Stimulated activated CD4-positive, alpha-beta T cell treated with anti-CD3 and anti-CD28 coated beads, Interleukin-2, amount 100 ng/mL, for 48 hours (primary cell): ENCODE measurements at regions not wholly inside any gene's neighbourhood (a gene's known extent, or its start where the extent isn't known, plus 50 kb on each side); places are given as distances from the start of the nearest gene placed in this dataset.

ENCODE experiments used
- DNase-seq, 2 donors: peaks; one replicate each; pipeline ENCODE4 v3.0.0-alpha.2; 2020

DNA sequence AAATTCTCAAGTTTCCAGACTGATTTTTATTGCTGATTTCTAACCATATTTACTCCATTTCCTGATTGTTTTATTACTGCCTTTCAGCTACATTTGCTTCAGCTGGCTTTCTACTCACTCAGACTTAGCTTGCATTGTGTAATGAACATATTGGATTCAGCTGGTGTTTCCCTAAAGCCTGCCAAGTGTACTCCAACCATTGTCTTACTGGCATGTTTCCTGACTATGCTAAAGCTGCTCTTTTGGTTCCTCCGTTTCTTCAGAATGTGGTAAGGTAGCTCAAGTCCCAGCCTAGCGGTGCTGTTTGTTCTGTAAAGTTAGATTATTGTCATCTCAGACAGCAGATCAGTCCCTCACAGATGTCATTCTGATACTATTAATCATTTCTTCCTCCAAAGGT lies 53.1 kb upstream of the GLRA2 start:
- DNase-seq, result no peak

DNA sequence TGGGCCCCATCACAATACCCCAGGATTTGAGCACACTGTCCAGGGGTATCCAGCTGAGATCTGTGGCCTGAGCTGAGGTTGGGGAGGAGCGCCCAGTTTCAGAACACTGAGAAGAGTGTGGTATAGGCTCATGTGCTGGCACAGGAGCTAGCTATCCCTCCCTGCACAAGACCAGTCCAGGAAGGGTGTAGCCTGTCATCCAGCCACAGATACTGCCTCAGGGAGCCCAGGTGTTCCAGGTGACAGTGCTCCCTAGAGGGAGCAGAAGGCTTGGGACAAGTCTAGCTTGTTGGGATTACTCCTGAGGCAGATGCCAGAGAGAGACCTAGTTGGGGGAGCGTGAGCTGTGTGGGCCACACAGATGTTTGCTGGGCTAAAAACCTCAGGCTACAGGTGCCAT lies 79.6 kb upstream of the GLRA2 start:
- no peak for DNase-seq

DNA sequence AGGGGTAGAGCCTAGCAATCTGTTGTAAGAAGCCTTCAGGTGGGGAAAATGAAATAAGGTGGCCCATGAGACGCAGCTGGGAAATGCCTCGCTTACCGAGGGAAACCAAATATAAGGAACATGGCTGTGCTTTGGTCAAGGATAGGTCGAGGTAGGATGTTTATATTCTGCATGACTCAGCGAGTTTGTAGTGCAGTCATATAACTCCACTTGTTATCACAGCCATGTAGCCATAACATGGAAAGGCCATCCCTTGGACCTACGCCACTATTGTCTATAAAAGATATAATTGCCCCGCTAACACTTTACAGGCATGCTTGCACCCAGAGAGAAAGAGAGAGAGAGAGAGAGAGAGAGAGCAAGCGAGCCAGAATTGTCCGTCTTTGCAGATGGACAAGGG lies 80.9 kb upstream of the GLRA2 start:
- no peak for DNase-seq

DNA sequence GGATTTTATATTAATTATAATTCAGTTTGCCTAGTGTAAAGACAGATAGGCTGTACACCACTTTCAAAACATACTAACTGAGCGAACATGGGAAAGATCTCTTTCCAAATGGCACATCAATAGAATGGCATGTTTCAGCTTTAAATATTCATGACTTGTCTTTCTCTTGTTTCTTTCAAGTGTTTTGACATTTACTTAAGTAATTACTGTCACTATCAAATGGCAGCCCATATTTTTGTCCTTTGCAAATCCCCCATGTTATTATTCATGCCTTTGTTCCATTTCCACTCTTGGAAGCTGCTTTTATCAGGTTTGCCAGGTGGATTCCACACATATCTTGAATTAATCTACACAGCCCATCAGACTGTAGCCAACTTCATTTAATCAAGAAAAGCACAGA lies 89.2 kb upstream of the GLRA2 start:
- no peak for DNase-seq

DNA sequence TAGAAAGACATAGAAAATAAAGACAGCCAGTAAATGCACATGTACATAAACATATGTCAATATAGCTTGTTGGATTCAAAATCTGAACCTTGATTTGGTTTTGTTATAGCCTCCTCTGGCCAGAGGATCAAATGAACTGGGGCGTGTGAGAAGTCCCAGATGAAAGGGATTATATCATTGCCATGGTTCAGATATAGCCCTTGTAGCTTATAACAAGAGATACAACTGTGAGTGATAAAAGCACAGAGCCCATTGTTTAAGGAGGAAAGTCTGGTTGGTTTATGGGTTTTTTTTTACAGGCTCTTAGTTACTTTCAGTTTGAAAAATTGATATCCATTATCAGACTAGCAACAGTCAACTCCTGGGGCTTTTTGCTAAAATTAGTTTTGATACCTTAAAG lies 101.7 kb upstream of the GLRA2 start:
- no peak for DNase-seq

DNA sequence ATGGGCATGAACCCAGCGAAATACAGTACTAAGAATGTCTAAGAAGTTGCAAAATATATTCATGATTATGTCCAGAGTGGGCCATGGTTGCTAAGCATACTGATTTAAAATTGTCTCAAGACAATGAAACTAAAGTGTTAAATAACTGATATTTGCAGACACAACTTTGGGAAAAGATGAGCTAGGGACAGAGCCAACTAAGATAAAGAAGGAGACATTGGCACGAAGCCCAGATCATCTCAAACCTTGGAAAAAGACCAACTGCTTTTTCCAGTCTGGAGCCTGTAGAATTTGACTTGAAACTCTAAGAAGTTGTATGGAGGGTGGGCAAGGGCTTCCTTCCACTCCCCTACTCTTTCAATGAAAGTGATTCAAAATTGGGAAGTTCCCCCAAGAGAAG lies 108.5 kb upstream of the GLRA2 start:
- DNase-seq, result no peak

DNA sequence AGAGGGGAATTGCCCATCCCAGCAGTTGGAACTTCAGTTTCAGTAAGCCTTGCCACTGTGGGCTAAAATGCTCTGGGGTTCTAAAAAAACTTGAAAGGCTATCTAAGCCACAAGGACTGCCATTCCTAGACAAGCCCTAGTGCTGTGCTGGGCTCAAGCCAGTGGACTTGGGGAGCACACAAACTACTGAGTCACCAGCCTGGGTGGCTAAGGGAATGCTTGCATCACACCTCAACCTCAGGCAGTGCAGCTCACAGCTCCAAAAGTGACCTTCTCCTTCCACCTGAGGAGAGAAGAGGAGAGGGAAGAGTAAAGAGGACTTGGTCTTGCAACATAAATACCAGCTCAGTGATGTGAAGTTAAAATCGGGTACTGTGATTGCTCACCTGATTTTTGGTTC lies 116.7 kb upstream of the GLRA2 start:
- no peak for DNase-seq

DNA sequence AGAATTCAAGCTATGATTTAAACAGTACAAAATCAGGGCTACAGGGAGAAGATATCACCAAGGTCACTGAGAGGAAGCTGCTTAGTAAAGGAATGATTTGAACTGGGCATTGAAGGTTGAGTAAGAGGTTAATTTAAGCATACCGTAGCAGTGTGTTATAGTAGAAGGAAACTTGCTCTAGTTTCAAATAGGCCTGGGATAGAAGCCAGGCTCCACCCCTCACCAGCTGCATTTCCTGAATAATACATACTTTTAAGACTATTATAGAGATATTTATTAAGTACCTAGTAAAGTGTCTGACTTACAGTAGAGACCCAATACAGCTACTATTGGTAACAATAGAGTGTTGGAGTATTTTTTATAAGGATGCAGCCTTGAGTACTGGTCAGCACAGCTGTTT lies 118.0 kb upstream of the GLRA2 start:
- no peak for DNase-seq

DNA sequence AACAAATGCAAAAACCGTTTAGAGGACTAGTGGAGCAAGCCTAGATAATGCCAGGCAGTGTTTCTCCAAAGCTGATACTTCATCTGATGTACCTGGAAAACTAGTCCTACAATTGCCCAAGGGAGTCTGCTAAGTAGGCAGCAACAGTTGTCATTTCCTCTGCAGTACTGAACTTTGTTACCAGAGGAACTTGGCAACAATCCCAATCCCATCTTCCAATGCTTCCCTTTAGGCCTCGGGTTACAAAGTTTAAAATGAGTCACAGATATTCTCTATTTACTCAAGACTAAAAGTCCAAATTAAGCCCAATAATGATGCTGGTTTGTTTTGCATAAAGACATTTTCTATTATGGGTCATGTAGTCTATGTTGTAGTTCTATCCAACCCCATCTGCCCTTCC lies 120.0 kb upstream of the GLRA2 start:
- no peak for DNase-seq

DNA sequence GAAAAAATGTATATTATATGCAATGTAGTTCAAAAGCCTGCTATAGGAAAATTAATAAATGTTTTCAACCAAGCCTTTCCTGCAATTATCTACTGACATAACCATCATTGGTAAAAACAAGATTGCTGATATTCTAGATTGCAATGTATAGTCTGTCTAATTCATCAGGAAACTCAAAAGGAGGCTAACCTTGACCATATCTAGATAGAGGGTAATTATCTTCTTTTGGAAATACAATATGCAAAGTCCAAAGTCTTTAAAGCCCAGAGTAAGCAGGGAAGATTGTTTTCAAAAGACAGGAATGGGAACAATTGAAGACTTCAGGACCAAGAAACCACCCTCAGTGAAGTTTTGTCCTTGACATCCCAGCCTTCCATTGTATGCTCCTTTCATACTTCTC lies 123.1 kb upstream of the GLRA2 start:
- no peak for DNase-seq

DNA sequence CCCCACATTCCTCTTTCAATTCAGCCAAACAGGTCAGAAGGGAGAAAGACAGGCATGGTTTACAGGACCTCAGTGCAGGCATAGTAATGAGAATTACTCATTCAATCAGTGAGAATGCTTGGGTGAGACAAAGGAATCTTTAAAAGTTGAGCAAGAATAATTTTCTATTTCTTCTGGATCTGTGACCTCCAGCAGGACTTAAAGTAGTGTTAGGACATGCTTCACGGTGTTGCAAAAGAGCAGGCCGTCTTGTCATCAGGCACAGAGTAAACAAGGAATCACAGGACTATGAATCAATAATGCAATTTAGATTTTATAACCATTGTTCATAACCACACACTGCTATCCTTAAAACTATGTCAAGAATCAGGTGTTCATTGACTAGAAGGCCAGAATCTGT lies 130.6 kb upstream of the GLRA2 start:
- DNase-seq, result no peak

DNA sequence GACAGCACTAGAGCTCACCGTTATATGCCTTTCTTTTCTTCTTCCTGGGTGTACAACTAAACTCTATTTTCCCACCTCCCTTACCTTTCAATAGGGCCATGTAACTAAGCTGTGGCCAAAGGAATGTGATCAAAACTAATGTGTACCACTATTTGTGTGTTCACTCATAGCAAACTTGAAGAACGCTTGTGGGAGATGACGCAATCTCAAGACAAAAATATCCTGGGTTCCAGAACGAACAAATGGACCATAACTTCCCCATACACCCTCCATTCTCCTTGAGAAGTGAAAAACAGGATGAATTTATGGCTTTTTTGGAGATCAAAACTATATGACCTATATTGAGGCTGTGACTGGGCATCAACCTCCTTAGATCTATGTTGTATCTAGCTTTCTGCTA lies 139.7 kb upstream of the GLRA2 start:
- no peak for DNase-seq

DNA sequence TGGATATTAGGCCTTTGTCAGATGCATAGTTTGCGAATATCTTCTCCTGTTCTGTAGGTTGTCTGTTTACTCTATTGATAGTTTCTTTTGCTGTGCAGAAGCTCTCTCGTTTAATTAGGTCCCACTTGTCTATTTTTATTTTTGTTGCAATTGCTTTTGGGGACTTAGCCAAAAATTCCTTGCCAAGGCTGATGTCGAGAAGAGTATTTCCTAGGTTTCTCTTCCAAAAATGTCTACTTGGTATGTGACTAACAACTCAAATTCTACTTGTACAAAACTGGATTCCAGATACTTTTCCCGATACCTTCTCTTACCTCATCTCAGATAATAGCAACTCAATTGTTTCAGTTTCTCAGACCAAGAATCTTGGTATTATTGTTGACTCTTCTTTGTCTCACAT lies 142.4 kb upstream of the GLRA2 start:
- no peak for DNase-seq

DNA sequence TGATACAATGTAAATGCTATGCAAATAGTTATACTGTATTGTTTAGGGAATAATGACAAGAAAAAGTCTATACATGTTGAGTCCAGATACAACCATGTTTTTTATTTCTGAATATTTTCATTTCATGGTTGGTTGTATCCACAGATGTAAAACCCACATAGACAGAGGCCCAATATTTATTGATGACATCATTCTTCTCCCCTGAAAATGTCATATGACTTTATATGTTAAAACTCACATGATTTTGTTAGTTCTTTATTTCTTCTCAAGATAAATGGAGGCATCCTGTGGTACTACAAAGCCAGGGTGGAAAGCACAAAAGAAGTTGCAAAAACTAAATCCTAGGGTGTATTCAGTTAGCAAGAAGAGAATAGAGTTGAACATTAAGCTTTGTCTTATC lies 149.3 kb upstream of the GLRA2 start:
- no peak for DNase-seq

DNA sequence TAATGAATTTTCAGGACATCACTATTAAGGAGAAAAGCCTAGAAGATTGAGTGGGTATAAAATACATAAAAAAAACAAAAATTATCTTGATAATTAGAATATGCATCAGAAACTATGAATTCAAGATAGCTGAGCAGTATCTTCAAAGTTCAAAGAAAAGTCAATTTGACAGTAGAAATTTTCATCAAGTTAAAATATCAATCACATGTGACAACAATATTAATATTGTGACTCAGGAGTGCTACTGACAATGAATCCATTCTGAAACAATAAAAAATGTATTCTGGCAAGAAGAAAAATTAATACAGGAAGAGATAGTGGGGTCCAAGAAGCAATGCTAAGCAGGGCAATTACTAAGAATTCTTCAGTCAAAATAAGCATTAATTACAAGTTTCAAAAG lies 151.9 kb upstream of the GLRA2 start:
- no peak for DNase-seq

DNA sequence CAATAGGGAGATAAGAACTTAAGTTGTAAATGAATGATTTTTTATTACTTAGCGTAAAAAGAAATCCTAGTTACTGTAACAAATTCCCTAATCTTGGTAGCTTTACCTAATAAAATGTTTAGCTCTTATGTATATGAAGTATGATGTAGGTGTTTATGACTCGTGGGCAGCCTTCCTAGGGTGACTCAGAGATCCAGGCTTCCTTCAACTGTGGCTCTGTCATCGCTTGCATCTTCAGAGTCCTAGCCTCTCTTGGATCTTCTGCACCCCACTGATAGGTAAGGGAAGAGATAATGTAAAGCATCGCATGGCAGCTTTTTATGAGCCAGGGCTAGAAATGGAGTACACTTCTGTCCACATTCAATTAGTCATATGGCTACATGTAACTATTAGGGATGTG lies 165.6 kb upstream of the GLRA2 start:
- no peak for DNase-seq

DNA sequence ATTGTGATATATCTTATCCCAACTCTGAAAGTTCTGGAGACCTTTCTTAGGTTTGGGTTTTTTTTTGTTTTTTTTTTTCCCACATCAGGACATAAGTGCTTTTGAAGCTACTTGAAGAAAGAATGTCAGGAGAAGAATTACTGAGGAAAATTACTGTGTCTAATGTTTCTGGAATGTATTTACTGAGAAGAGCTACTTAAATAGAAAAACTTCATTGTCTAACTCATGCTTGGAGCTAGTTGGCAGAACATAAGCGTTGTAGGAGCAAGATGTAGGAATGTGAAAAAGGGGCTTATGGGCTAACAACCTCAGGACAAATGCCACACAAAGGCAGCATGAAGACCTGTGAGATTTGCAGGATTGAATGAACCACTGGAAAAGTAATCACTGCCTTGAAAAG lies 166.6 kb upstream of the GLRA2 start:
- DNase-seq, result no peak

DNA sequence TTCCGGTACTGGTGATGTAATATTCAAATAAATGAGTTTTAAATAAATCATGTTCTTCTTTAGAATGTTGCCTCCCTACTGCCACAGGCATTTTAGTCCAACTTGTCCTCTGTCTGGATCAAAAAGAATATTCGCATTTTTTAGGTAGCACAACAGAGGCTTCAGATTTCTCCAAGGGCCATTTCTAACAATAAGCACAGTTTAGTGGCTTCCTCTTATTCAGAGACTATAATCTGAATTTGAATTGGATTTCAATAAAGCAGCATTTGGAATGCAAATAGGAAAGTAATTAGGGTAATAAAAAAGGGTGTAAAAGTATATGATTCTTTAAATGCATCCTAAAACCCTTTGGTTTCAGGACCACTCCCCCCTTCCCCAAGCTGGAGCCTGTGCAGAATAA lies 167.9 kb upstream of the GLRA2 start:
- no peak for DNase-seq

DNA sequence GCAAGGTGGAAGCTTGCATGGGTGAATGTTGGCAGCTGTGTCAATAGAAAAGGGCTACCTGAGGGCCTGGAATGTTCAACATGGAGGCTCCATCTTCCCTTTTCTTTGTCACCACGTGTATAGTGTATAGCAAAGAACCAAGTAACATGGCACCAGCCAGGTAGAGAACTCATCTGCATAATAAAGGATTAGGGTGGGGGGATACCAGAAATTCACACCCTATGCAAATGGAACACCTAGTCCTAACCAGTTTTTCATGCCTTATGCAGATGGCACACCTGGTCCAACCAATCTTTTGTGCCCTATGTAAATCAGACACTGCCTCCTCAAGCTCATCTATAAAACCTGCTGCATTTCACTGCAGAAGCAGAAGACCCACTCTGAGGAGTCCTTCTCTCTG lies 169.6 kb upstream of the GLRA2 start:
- no peak for DNase-seq

DNA sequence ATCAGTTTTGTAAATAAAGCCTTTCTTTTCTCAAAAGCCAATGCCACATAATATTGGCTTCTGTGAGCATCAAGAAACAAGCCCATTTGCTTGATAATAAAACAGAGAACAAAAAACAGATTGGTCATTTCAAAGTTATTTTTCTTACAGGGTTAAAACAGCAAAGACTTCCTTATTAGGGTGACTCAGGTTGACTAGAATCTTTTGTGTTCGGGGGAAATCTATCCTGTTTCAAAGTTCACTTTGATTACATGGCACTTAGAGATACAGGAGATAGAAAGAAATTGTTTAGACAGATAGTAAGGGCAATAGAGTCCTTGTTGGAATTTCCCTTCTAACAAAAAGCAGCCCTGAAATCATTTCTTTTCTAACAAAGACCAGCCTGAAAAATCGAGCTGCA lies 170.0 kb upstream of the GLRA2 start:
- no peak for DNase-seq

DNA sequence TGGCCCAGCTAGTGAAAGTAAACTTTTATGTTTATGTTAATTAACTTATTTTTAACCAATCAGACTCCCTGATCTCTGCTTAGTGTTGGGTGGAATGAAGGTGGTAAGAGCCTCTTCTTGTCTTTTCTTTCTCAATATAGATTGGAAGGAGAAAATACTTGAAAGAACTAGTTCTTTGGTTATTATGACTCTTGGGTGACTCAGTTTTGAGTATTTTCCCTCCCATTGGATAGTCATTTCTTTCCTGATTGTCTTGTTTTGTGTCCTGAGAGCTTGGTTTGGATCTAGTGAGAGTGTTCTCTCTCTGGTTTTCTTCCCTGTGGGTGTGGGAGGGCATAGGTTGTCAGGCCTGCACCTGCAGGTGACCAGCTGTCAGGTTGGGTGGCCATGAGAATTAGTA lies 172.0 kb upstream of the GLRA2 start:
- no peak for DNase-seq

DNA sequence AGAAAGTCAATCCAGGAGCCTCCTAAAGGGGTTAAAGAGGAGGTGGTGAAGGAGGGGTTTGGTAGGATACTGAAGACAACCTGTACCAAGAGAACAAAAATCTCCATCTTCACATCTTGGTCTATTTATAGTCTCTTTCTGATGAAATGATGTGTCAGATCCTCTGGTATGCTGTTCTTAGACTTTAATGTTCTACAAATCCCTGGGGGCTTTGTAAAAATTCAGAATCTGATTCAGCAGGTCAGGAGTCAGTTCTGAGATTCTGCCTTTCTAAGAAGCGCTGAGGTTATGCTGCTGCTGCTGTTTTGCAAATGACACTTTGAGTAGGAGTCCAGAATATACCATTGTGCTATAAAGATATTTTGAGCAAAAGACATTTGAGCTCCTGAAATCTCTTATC lies 172.9 kb upstream of the GLRA2 start:
- DNase-seq, result no peak

DNA sequence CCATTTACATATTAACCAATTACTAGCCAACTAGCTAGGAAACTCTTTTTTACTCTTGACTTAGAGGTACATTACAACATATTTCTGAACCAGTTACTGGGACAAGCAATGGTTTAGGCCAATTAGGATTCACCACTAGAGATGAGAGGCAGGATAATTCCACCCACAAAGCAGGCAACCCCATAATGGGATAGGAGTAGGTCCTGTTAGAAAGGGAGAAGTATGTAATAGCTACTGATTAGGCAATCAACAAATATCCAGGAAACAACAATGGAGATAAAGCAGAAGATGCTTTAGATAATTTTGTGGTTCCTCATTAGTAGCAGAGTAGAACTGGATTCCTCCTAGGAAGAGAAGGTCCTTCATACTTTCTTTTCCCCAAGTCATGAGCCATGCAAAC lies 173.8 kb upstream of the GLRA2 start:
- DNase-seq, result no peak

DNA sequence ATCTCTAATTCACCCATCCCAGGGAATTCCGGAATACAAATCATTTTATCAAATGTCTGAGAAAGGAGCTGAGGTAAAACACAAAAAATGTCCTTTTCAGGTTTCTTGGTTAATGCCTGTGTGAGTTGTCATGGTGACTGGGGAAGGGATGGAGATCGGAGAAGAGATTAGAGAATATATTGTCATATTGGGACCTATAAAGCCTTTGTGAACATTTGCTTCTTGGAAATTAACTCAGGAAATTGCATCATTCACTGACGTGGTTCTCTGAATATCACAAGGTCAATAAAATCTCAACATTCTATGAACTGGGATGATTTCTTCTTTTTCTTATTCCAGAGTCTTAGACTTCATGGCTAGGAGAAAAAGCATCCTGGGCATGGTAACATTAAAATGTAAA lies 174.8 kb upstream of the GLRA2 start:
- DNase-seq, result no peak

DNA sequence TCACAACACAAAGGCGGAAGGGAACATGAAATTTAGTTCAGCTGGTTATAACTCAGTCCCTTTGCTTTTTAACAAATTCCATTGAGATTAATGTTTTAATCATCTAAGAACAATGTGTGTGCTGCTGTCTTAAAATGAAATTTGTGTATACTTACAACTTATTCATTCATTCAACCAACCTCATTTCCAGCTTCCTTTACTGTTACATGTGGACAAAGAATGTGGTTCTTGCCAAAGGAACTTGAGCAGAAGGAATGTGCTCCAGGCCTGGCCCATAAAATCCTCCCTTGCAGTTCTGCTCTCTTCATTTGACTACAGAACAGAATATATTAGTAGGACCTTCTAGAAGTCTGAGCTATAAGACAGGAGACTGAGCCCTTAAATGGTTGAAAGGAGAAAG lies 176.8 kb upstream of the GLRA2 start:
- DNase-seq, result no peak

DNA sequence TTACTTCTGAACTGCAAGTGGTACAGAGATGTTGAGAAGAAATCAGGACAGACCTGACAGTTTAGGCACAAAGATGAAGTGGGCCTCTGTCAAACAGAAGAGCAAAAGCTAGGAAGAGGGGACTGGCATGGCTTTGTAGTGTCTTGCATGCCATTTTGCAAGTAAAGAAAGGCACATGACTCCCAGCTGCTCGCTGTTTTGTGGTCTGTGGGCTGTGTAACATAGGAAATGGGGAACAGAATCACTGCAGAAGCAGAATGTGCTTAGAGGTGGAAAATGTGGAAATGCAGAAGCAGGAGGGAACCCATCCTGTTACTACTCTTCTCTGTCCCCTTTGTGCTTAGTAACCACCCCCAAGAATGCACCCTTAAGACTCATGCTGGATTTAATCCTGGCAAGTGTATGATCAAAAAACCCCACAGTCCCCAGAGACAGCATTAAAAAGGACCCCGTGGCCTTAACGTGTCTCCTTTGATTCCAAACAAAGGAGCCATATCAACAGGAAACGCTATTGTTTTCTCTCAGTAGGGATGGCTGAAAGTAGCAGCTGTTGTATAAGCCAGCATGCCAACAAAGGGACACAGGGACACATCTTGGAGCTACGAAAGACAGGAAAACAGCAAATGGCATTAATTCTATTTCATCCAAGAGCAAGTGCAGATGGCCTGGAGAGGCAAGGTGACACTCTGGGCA lies 177.6 kb upstream of the GLRA2 start:
- DNase-seq, result no peak
